Upper lobe of left lung (tissue), 6 donors: ENCODE measurements at regions not wholly inside any gene's neighbourhood (a gene's known extent, or its start where the extent isn't known, plus 50 kb on each side); places are given as distances from the start of the nearest gene placed in this dataset.

ENCODE experiments used
- ATAC-seq, 2 donors: fragments of 200-7000 bp; cut with Tn5 transposase; one replicate each; pipeline ENCODE4 v1.9.1; 2022; ENCODE audit warnings: mild to moderate bottlenecking in 2 of 2, moderate library complexity in 2 of 2; ENCODE audit not compliant: low FRiP score in 2 of 2
- DNase-seq, 2 donors: peaks; one replicate each; pipeline ENCODE4 v3.0.0-alpha.2; 2019 to 2020
- H3K27ac ChIP-seq, 4 donors: fragments of 200-600 bp; sonication (generic); one replicate each; pipeline ENCODE4 v1.5.1; 2016 to 2019
- H3K27me3 ChIP-seq, 4 donors: fragments of 200-600 bp; sonication (generic); one replicate each; pipeline ENCODE4 v1.5.1; 2017 to 2019
- H3K36me3 ChIP-seq, 4 donors: fragments of 200-600 bp; sonication (generic); one replicate each; pipeline ENCODE4 v1.5.1; 2016 to 2019
- H3K4me1 ChIP-seq, 4 donors: fragments of 200-600 bp; sonication (generic); one replicate each; pipeline ENCODE4 v1.5.1; 2018 to 2019
- H3K4me3 ChIP-seq, 4 donors: fragments of 200-600 bp; sonication (generic); one replicate each; pipeline ENCODE4 v1.5.1; 2017 to 2019; ENCODE audit warnings: mild to moderate bottlenecking in 2 of 4, moderate library complexity in 1 of 4
- H3K9me3 ChIP-seq, 4 donors: fragments of 200-600 bp; sonication (generic); one replicate each; pipeline ENCODE4 v1.5.1; 2018 to 2019
- EP300 ChIP-seq, 4 donors: sonication (generic); formaldehyde crosslinking; IDR thresholded peaks; one replicate each; pipeline ENCODE4 v1.5.1; 2017; ENCODE audit warnings: antibody characterized with exemption in 4 of 4, control low read depth in 2 of 4
- POLR2A ChIP-seq, 4 donors: fragments of 450-650 bp; IDR thresholded peaks; one replicate each; pipeline ENCODE4 v1.5.1; 2016 to 2017; ENCODE audit warnings: antibody characterized with exemption in 4 of 4, mild to moderate bottlenecking in 2 of 4
- POLR2AphosphoS5 ChIP-seq, 2 donors: sonication (generic); formaldehyde crosslinking; IDR thresholded peaks; one replicate each; pipeline ENCODE4 v1.5.1; 2017; ENCODE audit warnings: antibody characterized with exemption in 2 of 2
- WGBS, 2 donors: methylation state at CpG; one replicate each; pipeline ENCODE4 v1.1.5; 2017 to 2018; 5-methylcytosine and 5-hydroxymethylcytosine counted together
- TF ChIP-seq, protein P1 (sequence below), 6 experiments: fragments of 450-650 bp in 4 of 6; fragments of 200-600 bp in 2 of 6; sonication (generic) in 2 of 6; IDR thresholded peaks; one replicate each; pipeline ENCODE4 v1.5.1; 2016 to 2019; ENCODE audit warnings: antibody characterized with exemption in 6 of 6
- donor health status: DM: no; HTN: no; CAD: no; lungs with moderate emphysema.
- donor health status: DM: no; HTN: yes; CAD: no; lungs with severe emphysema.

DNA sequence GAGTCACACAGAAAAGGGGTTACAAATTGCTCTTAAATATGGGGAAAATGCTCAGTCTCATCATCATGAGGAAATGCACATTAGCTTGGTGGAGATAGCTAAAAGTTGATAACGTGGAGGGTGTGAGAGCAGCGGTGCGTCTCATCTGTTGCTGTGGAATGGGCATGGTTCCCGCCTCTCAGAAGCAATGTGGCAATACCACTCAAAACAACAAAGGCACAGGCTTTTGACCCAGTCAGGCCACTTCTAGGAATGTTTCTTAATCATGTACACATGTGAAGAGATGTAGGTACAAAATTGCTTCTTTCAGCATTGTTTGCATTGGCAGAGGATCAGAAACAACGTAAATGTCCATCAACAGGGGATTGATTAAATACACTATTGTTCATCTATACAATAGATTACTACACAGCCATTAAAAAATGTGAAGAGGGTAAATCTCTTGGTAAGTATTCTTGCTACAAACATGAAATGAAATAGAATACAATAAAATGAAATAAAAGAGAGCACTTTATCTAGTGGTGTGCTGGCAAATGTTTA lies 212.6 kb upstream of the MSX2 start:
- H3K27me3 ChIP-seq, result peaks cover 0 to 7% (median 0%) of the 10 kb centered on the region in 4 donors
- no peaks in the 10 kb centered on the region for H3K4me1 ChIP-seq
- H3K9me3 ChIP-seq, result no peaks in the 10 kb centered on the region
- WGBS, 2 donors, result 52 to 58% methylated on average over 5 of the region's 5 CpGs
- DNase-seq, result peak in 1 of 2 donors; percentile 60
- no peak overlapping the region for H3K4me3 ChIP-seq
- H3K36me3 ChIP-seq, result no peaks in the 10 kb centered on the region
- ATAC-seq, result no peak
- H3K27ac ChIP-seq, result no peak overlapping the region
- TF ChIP-seq EP300 (IDR thresholded peaks at IDR 0.05), result peak in 1 of 4 donors; percentile 31
- TF ChIP-seq POLR2AphosphoS5 (IDR thresholded peaks at IDR 0.05), result no peak

DNA sequence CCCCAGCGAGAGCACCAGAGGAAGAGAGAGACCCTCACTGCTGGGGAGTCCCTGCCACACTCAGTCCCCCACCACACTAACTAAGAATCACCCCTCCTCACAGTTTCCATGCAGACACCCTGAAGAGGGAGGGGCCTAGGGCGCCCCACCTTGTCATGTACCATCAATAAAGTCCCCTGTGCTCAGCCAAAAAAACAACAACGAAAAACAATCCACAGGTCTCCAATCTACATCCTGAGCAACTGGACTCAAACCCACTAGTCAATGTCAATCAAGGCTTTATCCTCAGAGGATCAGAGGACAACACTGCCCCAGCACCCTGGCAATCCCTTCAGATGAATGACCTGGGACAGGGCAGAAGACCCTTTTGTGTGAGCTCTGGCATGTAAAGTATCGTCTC lies 210.1 kb upstream of the MSX2 start:
- ATAC-seq (no peak), DNase-seq (no peak)
- Histone ChIP-seq H3K9me3 (no peaks in the 10 kb centered on the region), H3K36me3 (no peaks in the 10 kb centered on the region), H3K27me3 (peaks cover 0 to 7% (median 0%) of the 10 kb centered on the region in 4 donors), H3K27ac (no peak overlapping the region), H3K4me1 (no peaks in the 10 kb centered on the region), H3K4me3 (no peak overlapping the region)
- TF ChIP-seq POLR2A (IDR thresholded peaks at IDR 0.05), result no peak
- no peak for TF ChIP-seq POLR2AphosphoS5 (IDR thresholded peaks at IDR 0.05)
- TF ChIP-seq, protein P1, sequence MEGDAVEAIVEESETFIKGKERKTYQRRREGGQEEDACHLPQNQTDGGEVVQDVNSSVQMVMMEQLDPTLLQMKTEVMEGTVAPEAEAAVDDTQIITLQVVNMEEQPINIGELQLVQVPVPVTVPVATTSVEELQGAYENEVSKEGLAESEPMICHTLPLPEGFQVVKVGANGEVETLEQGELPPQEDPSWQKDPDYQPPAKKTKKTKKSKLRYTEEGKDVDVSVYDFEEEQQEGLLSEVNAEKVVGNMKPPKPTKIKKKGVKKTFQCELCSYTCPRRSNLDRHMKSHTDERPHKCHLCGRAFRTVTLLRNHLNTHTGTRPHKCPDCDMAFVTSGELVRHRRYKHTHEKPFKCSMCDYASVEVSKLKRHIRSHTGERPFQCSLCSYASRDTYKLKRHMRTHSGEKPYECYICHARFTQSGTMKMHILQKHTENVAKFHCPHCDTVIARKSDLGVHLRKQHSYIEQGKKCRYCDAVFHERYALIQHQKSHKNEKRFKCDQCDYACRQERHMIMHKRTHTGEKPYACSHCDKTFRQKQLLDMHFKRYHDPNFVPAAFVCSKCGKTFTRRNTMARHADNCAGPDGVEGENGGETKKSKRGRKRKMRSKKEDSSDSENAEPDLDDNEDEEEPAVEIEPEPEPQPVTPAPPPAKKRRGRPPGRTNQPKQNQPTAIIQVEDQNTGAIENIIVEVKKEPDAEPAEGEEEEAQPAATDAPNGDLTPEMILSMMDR (IDR thresholded peaks at IDR 0.05), result no peak
- TF ChIP-seq EP300 (IDR thresholded peaks at IDR 0.05), result no peak
- WGBS, 2 donors, result 77 to 90% methylated on average over 4 of the region's 4 CpGs

DNA sequence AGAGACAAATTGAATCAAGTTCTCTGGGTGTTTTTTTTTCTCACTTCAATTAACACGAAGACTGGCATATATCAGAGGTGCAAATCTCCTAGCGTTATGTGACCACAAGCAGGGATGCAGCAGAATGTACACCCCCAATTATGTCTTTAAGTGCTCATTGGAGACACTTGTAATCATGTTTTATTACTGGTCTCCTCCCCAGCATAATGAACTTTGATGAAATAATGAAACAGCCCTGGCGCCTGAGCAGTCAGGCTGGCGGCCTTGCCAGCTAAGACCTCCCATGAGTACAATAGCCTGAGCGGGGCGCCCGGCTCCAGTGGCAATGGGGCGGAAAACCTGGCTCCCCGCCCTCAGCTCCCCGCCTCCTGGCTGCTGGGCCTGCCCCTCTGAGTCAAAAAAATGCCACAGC lies 209.4 kb upstream of the MSX2 start:
- Histone ChIP-seq H3K4me1 (no peaks in the 10 kb centered on the region), H3K9me3 (no peaks in the 10 kb centered on the region), H3K27me3 (peaks cover 0 to 7% (median 0%) of the 10 kb centered on the region in 4 donors), H3K4me3 (no peak overlapping the region), H3K36me3 (no peaks in the 10 kb centered on the region), H3K27ac (no peak overlapping the region)
- TF ChIP-seq POLR2A (IDR thresholded peaks at IDR 0.05) (no peak), EP300 (IDR thresholded peaks at IDR 0.05) (no peak), POLR2AphosphoS5 (IDR thresholded peaks at IDR 0.05) (no peak)
- TF ChIP-seq, protein P1 (IDR thresholded peaks at IDR 0.05), result no peak
- 82 to 85% methylated on average over 6 to 10 of the region's 10 CpGs for WGBS, 2 donors
- no peak for ATAC-seq
- DNase-seq, result peak in 1 of 2 donors; percentile 53

DNA sequence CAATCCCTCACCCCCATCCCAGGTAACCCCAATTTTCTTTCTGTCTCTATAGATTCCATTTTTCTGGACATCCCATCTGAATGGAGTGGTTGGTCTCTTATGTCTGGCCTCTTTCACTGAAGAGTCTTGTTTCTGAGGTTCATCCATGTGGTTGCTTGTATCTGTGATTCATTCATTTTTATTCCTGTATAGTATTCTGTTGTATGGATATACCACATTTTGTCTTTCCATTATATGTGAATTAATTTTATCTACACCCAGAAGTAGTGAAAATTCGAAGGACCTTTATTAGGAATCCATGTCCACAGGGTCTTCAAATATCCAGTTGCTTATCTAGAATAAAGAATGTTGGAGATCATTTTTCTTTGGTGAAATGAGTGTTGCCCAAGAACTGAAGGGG lies 207.6 kb upstream of the MSX2 start:
- ATAC-seq (no peak), DNase-seq (no peak)
- Histone ChIP-seq H3K36me3 (no peaks in the 10 kb centered on the region), H3K4me3 (no peak overlapping the region), H3K9me3 (no peaks in the 10 kb centered on the region), H3K27me3 (peaks cover 0 to 7% (median 0%) of the 10 kb centered on the region in 4 donors), H3K4me1 (no peaks in the 10 kb centered on the region), H3K27ac (no peak overlapping the region)
- WGBS, 2 donors, result 58 to 68% methylated on average over 1 of the region's 1 CpG
- TF ChIP-seq EP300 (IDR thresholded peaks at IDR 0.05) (no peak), POLR2A (IDR thresholded peaks at IDR 0.05) (no peak), POLR2AphosphoS5 (IDR thresholded peaks at IDR 0.05) (no peak)
- TF ChIP-seq, protein P1 (IDR thresholded peaks at IDR 0.05), result no peak

DNA sequence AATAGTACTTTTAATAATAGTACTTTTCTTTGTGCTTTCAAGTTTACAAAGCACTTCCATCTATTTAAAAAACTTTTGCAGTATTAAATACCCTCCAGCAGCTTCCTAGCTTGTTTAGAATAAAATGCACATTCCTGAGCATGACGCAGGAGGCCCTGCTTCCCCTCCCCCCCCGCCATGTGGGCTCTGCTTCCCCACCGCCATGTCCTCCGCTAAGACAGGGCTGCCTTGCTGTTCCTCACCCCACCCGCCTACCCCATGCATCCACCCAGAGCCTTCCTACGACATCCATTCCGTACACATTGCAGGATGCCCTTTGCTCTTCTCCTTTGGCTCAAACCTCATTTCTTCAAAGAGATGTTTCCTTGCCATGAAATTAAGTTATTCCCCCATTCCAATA lies 205.9 kb upstream of the MSX2 start:
- TF ChIP-seq EP300 (IDR thresholded peaks at IDR 0.05), result no peak
- TF ChIP-seq POLR2AphosphoS5 (IDR thresholded peaks at IDR 0.05), result no peak
- TF ChIP-seq POLR2A (IDR thresholded peaks at IDR 0.05), result no peak
- TF ChIP-seq, protein P1 (IDR thresholded peaks at IDR 0.05), result no peak
- Histone ChIP-seq H3K9me3 (no peaks in the 10 kb centered on the region), H3K36me3 (no peaks in the 10 kb centered on the region), H3K4me1 (no peaks in the 10 kb centered on the region), H3K27ac (no peak overlapping the region), H3K4me3 (no peak overlapping the region), H3K27me3 (peaks cover 0 to 3% (median 0%) of the 10 kb centered on the region in 4 donors)
- WGBS, 2 donors, result 65 to 74% methylated on average over 7 of the region's 7 CpGs
- DNase-seq (no peak), ATAC-seq (no peak)
